K562 (cell line): ENCODE measurements at regions not wholly inside any gene's neighbourhood (a gene's known extent, or its start where the extent isn't known, plus 50 kb on each side); places are given as distances from the start of the nearest gene placed in this dataset.

Experiments
- ASH1L ChIP-seq: fragments of 450-650 bp; IDR thresholded peaks from 2 replicates; pipeline ENCODE4 v1.6.1; 2018; ENCODE audit warnings: borderline replicate concordance, mild to moderate bottlenecking, low read depth; ENCODE audit not compliant: partially characterized antibody
- ESRRA ChIP-seq: fragments of 450-650 bp; IDR thresholded peaks from 2 replicates; pipeline ENCODE4 v1.6.1; 2014; ENCODE audit warnings: low read depth, mild to moderate bottlenecking, moderate library complexity, borderline replicate concordance
- KDM4B ChIP-seq, 2 experiments: fragments of 450-650 bp in 1 of 2; sonication (generic) in 1 of 2; IDR thresholded peaks; 2 replicates each; pipeline ENCODE4 v1.6.1; 2016 to 2017; ENCODE audit warnings: borderline replicate concordance in 2 of 2, antibody characterized with exemption in 1 of 2, low read depth in 1 of 2, mild to moderate bottlenecking in 1 of 2
- NFIC ChIP-seq: fragments of 450-650 bp; IDR thresholded peaks from 2 replicates; pipeline ENCODE4 v1.6.1; 2017; ENCODE audit warnings: mild to moderate bottlenecking, inconsistent platforms
- NR4A1 ChIP-seq, 2 experiments: fragments of 250-450 bp in 1 of 2; fragments of 450-650 bp in 1 of 2; sonication (Bioruptor Pico) in 1 of 2; IDR thresholded peaks; 2 replicates each; pipeline versions ENCODE4 v1.4.0 to v1.6.1; 2016 to 2020; ENCODE audit warnings: mild to moderate bottlenecking in 2 of 2, missing compliant biosample characterization in 1 of 2, missing genetic modification characterization in 1 of 2, moderate library complexity in 1 of 2
- PTTG1 ChIP-seq: fragments of 450-650 bp; IDR thresholded peaks from 2 replicates; pipeline ENCODE4 v1.6.1; 2016; ENCODE audit warnings: low read depth, mild to moderate bottlenecking, missing genetic modification characterization, missing compliant biosample characterization
- RBM14 ChIP-seq: fragments of 200-400 bp; formaldehyde crosslinking; IDR thresholded peaks from 2 replicates; pipeline ENCODE4 v1.6.1; 2018; ENCODE audit warnings: low read depth, mild to moderate bottlenecking, low read length, moderate library complexity, borderline replicate concordance; ENCODE audit not compliant: insufficient read depth
- RNF2 ChIP-seq: sonication (generic); IDR thresholded peaks from 2 replicates; pipeline ENCODE4 v1.6.1; 2016
- SIRT6 ChIP-seq: IDR thresholded peaks from one replicate; pipeline ENCODE4 v1.6.1; 2012; ENCODE audit warnings: low read depth, mild to moderate bottlenecking, control low read depth, inconsistent platforms, low read length, moderate library complexity
- SMARCA4 ChIP-seq: fragments of 450-650 bp; IDR thresholded peaks from 2 replicates; pipeline ENCODE4 v1.6.1; 2016
- U2AF1 ChIP-seq: fragments of 200-400 bp; formaldehyde crosslinking; optimal IDR thresholded peaks from 2 replicates; pipeline ENCODE3; 2017; ENCODE audit warnings: mild to moderate bottlenecking, low read depth, low read length, moderate library complexity
- ZNF354B ChIP-seq: fragments of 250-450 bp; sonication (Bioruptor Pico); IDR thresholded peaks from 2 replicates; pipeline ENCODE4 v1.4.0; 2020
- TF ChIP-seq, protein P1 (sequence below): fragments of 250-450 bp; sonication (Bioruptor Pico); IDR thresholded peaks from 2 replicates; pipeline ENCODE4 v1.8.0; 2021; ENCODE audit warnings: mild to moderate bottlenecking, moderate library complexity
- TF ChIP-seq, protein P2 (sequence below): fragments of 250-450 bp; sonication (Bioruptor Pico); IDR thresholded peaks from 2 replicates; pipeline ENCODE4 v1.5.1; 2021; ENCODE audit warnings: mild to moderate bottlenecking
- TF ChIP-seq, protein P3 (sequence below), 3 experiments: IDR thresholded peaks in 2 of 3; conservative IDR thresholded peaks in 1 of 3; 2 replicates each; pipeline ENCODE4 v1.5.1; 2011 to 2012; ENCODE audit warnings: low read length in 3 of 3, mild to moderate bottlenecking in 3 of 3, control low read depth in 2 of 3, improper control_type of control experiment in 1 of 3, inconsistent platforms in 1 of 3, low read depth in 1 of 3, mixed read lengths in 1 of 3, moderate library complexity in 1 of 3; ENCODE audit not compliant: insufficient read depth in 2 of 3
- TF ChIP-seq, protein P4 (sequence below): IDR thresholded peaks from 2 replicates; pipeline ENCODE4 v1.6.1; 2014; ENCODE audit warnings: antibody characterized with exemption
- TF ChIP-seq, protein P5 (sequence below): fragments of 250-450 bp; sonication (Bioruptor Pico); IDR thresholded peaks from 2 replicates; pipeline ENCODE4 v1.6.1; 2021; ENCODE audit warnings: mild to moderate bottlenecking
- TF ChIP-seq, protein P6 (sequence below): fragments of 250-450 bp; sonication (Bioruptor Pico); IDR thresholded peaks from 2 replicates; pipeline ENCODE4 v1.5.0; 2021
- TF ChIP-seq, protein P7 (sequence below), 2 experiments: fragments of 450-650 bp in 1 of 2; sonication (generic) in 1 of 2; formaldehyde crosslinking in 1 of 2; IDR thresholded peaks in 1 of 2; conservative IDR thresholded peaks in 1 of 2; 2 replicates each; pipeline versions ENCODE4 v1.6.1 to v1.8.1; 2016 to 2023; ENCODE audit warnings: mild to moderate bottlenecking in 2 of 2, moderate library complexity in 2 of 2, inconsistent platforms in 1 of 2, missing genetic modification reagents in 1 of 2

DNA sequence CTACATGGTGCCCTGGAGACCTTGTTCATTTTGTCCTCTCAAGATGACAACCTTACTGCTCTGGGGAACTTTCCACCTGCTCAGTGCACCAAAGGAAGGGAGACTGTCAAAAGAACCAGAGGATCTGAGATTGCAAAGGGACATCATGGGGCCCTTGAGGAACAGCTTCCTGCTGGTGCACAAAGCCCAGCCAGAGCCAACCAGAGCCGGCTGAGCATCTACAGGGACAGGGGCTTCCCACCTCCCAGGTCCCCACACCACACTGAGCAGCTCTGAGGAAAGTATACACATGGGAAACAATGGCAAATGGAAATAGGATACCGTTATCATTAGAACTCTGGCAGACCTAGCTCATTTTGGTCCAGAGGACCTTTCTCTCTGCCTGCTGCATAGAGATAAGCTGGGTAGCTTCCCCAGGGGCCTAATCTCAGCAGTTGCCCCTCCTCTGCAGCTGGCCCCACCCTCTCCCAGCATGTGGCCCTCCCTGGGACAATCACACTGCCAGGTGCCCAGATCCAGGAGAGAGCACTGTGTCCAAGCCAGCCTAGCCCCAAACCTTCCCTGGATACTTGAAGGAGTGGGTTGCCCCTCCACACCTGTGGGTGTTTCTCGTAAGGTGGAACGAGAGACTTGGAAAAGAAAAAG is 123.4 kb upstream of the PRR20G start (continued):
- no peak for TF ChIP-seq ESRRA
- TF ChIP-seq U2AF1: no peak
- no peak for TF ChIP-seq KDM4B (IDR thresholded peaks at IDR 0.05; ENCODE audit: borderline replicate concordance in 2 of 2, low read depth in 1 of 2)
- TF ChIP-seq, protein P1, sequence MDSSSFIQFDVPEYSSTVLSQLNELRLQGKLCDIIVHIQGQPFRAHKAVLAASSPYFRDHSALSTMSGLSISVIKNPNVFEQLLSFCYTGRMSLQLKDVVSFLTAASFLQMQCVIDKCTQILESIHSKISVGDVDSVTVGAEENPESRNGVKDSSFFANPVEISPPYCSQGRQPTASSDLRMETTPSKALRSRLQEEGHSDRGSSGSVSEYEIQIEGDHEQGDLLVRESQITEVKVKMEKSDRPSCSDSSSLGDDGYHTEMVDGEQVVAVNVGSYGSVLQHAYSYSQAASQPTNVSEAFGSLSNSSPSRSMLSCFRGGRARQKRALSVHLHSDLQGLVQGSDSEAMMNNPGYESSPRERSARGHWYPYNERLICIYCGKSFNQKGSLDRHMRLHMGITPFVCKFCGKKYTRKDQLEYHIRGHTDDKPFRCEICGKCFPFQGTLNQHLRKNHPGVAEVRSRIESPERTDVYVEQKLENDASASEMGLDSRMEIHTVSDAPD: no peak
- TF ChIP-seq, protein P2, sequence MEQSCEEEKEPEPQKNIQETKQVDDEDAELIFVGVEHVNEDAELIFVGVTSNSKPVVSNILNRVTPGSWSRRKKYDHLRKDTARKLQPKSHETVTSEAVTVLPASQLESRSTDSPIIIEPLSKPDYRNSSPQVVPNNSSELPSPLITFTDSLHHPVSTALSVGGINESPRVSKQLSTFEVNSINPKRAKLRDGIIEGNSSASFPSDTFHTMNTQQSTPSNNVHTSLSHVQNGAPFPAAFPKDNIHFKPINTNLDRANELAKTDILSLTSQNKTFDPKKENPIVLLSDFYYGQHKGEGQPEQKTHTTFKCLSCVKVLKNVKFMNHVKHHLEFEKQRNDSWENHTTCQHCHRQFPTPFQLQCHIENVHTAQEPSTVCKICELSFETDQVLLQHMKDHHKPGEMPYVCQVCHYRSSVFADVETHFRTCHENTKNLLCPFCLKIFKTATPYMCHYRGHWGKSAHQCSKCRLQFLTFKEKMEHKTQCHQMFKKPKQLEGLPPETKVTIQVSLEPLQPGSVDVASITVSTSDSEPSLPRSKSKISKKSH (CRISPR knock-in tag): no peak
- TF ChIP-seq ZNF354B (CRISPR knock-in tag): no peak
- TF ChIP-seq, protein P3, sequence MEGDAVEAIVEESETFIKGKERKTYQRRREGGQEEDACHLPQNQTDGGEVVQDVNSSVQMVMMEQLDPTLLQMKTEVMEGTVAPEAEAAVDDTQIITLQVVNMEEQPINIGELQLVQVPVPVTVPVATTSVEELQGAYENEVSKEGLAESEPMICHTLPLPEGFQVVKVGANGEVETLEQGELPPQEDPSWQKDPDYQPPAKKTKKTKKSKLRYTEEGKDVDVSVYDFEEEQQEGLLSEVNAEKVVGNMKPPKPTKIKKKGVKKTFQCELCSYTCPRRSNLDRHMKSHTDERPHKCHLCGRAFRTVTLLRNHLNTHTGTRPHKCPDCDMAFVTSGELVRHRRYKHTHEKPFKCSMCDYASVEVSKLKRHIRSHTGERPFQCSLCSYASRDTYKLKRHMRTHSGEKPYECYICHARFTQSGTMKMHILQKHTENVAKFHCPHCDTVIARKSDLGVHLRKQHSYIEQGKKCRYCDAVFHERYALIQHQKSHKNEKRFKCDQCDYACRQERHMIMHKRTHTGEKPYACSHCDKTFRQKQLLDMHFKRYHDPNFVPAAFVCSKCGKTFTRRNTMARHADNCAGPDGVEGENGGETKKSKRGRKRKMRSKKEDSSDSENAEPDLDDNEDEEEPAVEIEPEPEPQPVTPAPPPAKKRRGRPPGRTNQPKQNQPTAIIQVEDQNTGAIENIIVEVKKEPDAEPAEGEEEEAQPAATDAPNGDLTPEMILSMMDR (IDR thresholded peaks at IDR 0.05 in 2 of 3, conservative IDR thresholded peaks at IDR 0.05 in 1 of 3; ENCODE audit: insufficient read depth in 2 of 3, low read depth in 1 of 3, low read length in 3 of 3): no peak
- 0 out of 2 replicates have a peak, but pooled peaks have one; percentile 29 for TF ChIP-seq RNF2
- TF ChIP-seq, protein P4, sequence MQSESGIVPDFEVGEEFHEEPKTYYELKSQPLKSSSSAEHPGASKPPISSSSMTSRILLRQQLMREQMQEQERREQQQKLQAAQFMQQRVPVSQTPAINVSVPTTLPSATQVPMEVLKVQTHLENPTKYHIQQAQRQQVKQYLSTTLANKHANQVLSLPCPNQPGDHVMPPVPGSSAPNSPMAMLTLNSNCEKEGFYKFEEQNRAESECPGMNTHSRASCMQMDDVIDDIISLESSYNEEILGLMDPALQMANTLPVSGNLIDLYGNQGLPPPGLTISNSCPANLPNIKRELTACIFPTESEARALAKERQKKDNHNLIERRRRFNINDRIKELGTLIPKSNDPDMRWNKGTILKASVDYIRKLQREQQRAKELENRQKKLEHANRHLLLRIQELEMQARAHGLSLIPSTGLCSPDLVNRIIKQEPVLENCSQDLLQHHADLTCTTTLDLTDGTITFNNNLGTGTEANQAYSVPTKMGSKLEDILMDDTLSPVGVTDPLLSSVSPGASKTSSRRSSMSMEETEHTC: no peak
- TF ChIP-seq, protein P5, sequence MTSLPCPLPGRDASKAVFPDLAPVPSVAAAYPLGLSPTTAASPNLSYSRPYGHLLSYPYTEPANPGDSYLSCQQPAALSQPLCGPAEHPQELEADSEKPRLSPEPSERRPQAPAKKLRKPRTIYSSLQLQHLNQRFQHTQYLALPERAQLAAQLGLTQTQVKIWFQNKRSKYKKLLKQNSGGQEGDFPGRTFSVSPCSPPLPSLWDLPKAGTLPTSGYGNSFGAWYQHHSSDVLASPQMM (CRISPR knock-in tag): no peak
- TF ChIP-seq SMARCA4: peak; percentile 71
- peak; percentile 62 for TF ChIP-seq NFIC
- TF ChIP-seq, protein P6, sequence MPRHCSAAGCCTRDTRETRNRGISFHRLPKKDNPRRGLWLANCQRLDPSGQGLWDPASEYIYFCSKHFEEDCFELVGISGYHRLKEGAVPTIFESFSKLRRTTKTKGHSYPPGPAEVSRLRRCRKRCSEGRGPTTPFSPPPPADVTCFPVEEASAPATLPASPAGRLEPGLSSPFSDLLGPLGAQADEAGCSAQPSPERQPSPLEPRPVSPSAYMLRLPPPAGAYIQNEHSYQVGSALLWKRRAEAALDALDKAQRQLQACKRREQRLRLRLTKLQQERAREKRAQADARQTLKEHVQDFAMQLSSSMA (CRISPR knock-in tag): no peak
- TF ChIP-seq, protein P7, sequence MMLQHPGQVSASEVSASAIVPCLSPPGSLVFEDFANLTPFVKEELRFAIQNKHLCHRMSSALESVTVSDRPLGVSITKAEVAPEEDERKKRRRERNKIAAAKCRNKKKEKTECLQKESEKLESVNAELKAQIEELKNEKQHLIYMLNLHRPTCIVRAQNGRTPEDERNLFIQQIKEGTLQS (IDR thresholded peaks at IDR 0.05): no peak
- TF ChIP-seq, protein P7 (CRISPR knock-in tag; conservative IDR thresholded peaks at IDR 0.05): no peak
- no peak for TF ChIP-seq ASH1L
- no peak for TF ChIP-seq PTTG1 (tag)
- no peak for TF ChIP-seq NR4A1 (CRISPR knock-in tag; IDR thresholded peaks at IDR 0.05)
- TF ChIP-seq NR4A1 (tag; IDR thresholded peaks at IDR 0.05): no peak
- TF ChIP-seq RBM14: no peak
- TF ChIP-seq SIRT6: no peak
